GM12878 (cell line): ENCODE measurements at regions not wholly inside any gene's neighbourhood (a gene's known extent, or its start where the extent isn't known, plus 50 kb on each side); places are given as distances from the start of the nearest gene placed in this dataset.

Source experiments
- CHD1 ChIP-seq: IDR thresholded peaks from 2 replicates; pipeline ENCODE4 v1.6.1; 2012; ENCODE audit warnings: low read depth, low read length, improper control_type of control experiment
- CHD2 ChIP-seq: IDR thresholded peaks from 2 replicates; pipeline ENCODE4 v1.6.1; 2011; ENCODE audit warnings: low read depth, low read length, improper control_type of control experiment, borderline replicate concordance
- CTCF ChIP-seq, 3 experiments: IDR thresholded peaks in 2 of 3; conservative IDR thresholded peaks in 1 of 3; 2 replicates each; pipeline ENCODE4 v1.5.1; 2011; ENCODE audit warnings: low read depth in 3 of 3, low read length in 3 of 3, mild to moderate bottlenecking in 3 of 3, control low read depth in 2 of 3, moderate library complexity in 2 of 3, inconsistent platforms in 1 of 3, mixed read lengths in 1 of 3; ENCODE audit not compliant: control insufficient read depth in 2 of 3, insufficient read depth in 1 of 3; ENCODE audit errors: extremely low read depth in 1 of 3
- DPF2 ChIP-seq: fragments of 450-650 bp; IDR thresholded peaks from 2 replicates; pipeline ENCODE4 v1.6.1; 2017; ENCODE audit warnings: mild to moderate bottlenecking
- EZH2 ChIP-seq: IDR thresholded peaks from 2 replicates; pipeline ENCODE4 v1.6.1; 2012; ENCODE audit warnings: low read depth, mild to moderate bottlenecking, control low read depth, inconsistent platforms, low read length, borderline replicate concordance; ENCODE audit not compliant: control insufficient read depth
- JUND ChIP-seq: IDR thresholded peaks from 2 replicates; pipeline ENCODE4 v1.6.1; 2012; ENCODE audit warnings: low read depth, mild to moderate bottlenecking, low read length, improper control_type of control experiment, moderate library complexity
- NFYA ChIP-seq: IDR thresholded peaks from 2 replicates; pipeline ENCODE4 v1.6.1; 2011; ENCODE audit warnings: low read depth, mild to moderate bottlenecking, low read length, improper control_type of control experiment, borderline replicate concordance
- POLR2A ChIP-seq: IDR thresholded peaks from 2 replicates; pipeline ENCODE4 v1.6.1; 2011; ENCODE audit warnings: low read depth, mild to moderate bottlenecking, low read length
- RAD21 ChIP-seq: IDR thresholded peaks from 2 replicates; pipeline ENCODE4 v1.6.1; 2011; ENCODE audit warnings: mild to moderate bottlenecking, low read depth, low read length, moderate library complexity; ENCODE audit not compliant: insufficient read depth
- RELB ChIP-seq: fragments of 450-650 bp; IDR thresholded peaks from 2 replicates; pipeline ENCODE4 v1.6.1; 2017; ENCODE audit warnings: low read depth, mild to moderate bottlenecking, moderate library complexity
- REST ChIP-seq: IDR thresholded peaks from 2 replicates; pipeline ENCODE4 v1.6.1; 2012; ENCODE audit warnings: mild to moderate bottlenecking, low read depth, low read length
- SREBF1 ChIP-seq: IDR thresholded peaks from 2 replicates; pipeline ENCODE4 v1.6.1; 2012; ENCODE audit warnings: mild to moderate bottlenecking, low read length
- YY1 ChIP-seq: IDR thresholded peaks from 2 replicates; pipeline ENCODE4 v1.6.1; 2011; ENCODE audit warnings: low read depth, mild to moderate bottlenecking, low read length

- TF ChIP-seq NFYA (no peak), CTCF (IDR thresholded peaks at IDR 0.05 in 2 of 3, conservative IDR thresholded peaks at IDR 0.05 in 1 of 3; ENCODE audit: control insufficient read depth in 2 of 3, extremely low read depth in 1 of 3, insufficient read depth in 1 of 3, low read depth in 3 of 3, low read length in 3 of 3) (no peak), DPF2 (no peak), SREBF1 (no peak), REST (no peak), POLR2A (no peak), YY1 (no peak), RAD21 (no peak), CHD2 (no peak), CHD1 (no peak), EZH2 (no peak), JUND (no peak), RELB (no peak)
Measured at GRCh38 chr4:173696551-173696950, 166.5 kb upstream of the HAND2 start.
